ENCODE measurements at regions not wholly inside any gene's neighbourhood (a gene's known extent, or its start where the extent isn't known, plus 50 kb on each side); places are given as distances from the start of the nearest gene placed in this dataset.
"Not testable (repeated sequence)": the region's sequence is repeated elsewhere in the genome, so short reads cannot be mapped to it uniquely, and the experiment has no call there.

DNA sequence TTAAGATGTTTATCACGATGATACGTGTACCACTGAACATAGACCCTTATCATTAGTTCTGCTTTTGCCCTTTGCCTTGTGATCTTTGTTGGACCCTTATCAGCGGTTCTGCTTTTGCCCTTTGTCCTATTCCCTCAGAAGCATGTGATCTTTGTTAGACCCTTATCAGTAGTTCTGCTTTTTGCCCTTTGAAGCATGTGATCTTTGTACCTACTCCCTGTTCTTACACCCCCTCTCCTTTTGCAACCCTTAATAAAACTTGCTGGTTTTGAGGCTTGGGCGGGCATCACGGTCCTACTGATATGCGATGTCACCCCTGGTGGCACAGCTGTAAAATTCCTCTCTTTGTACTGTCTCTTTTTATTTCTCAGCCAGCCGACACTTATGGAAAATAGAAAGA lies 117.0 kb downstream of the SDHAF3 start:
- DNase-seq (ENCODE audit: extremely low spot score); CTCF ChIA-PET; POLR2A ChIA-PET: not testable (repeated sequence)

DNA sequence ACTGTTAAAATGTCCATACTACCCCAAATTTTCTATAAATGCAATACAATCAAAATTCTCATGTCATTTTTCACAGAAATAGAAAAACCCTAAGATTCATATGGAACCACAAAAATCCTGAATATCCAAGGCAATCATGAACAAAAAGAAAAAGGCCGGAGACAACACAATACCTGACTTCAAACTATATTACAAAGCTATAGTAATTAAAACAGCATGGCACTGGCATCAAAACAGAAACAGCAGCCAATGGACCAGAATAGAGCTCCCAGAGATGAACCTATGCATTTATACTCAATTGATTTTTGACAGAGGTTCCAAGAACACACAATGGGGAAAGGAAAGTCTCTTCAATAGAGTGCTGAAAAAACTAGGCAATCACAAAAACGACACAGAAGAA lies 128.8 kb downstream of the SDHAF3 start:
- DNase-seq (ENCODE audit: extremely low spot score): no peak
- ChIA-PET CTCF (no interaction called here), POLR2A (no interaction called here)
- TF ChIP-seq TARDBP (IDR thresholded peaks at IDR 0.05) (no peak), LEF1 (IDR thresholded peaks at IDR 0.05; ENCODE audit: borderline replicate concordance) (no peak), FOXM1 (IDR thresholded peaks at IDR 0.05; ENCODE audit: borderline replicate concordance) (no peak), ARNT (IDR thresholded peaks at IDR 0.05) (no peak), SP1 (IDR thresholded peaks at IDR 0.05) (no peak), NFRKB (IDR thresholded peaks at IDR 0.05) (no peak), FOXK2 (IDR thresholded peaks at IDR 0.05) (no peak), FOXA1 (IDR thresholded peaks at IDR 0.05) (no peak), BHLHE40 (IDR thresholded peaks at IDR 0.05; ENCODE audit: borderline replicate concordance) (no peak), SUZ12 (IDR thresholded peaks at IDR 0.05) (no peak), L3MBTL2 (conservative IDR thresholded peaks at IDR 0.05) (no peak), CTBP1 (IDR thresholded peaks at IDR 0.05; ENCODE audit: borderline replicate concordance) (no peak), ZNF384 (IDR thresholded peaks at IDR 0.05) (no peak), HDGF (IDR thresholded peaks at IDR 0.05; ENCODE audit: borderline replicate concordance) (no peak)

DNA sequence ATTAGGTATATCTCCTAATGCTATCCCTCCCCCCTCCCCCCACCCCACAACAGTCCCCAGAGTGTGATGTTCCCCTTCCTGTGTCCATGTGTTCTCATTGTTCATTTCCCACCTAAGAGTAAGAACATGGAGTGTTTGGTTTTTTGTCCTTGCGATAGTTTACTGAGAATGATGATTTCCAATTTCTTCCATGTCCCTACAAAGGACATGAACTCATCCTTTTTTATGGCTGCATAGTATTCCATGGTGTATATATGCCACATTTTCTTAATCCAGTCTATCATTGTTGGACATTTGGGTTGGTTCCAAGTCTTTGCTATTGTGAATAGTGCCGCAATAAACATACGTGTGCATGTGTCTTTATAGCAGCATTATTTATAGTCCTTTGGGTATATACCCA lies 140.7 kb downstream of the SDHAF3 start:
- DNase-seq (ENCODE audit: extremely low spot score); POLR2A ChIA-PET; CTCF ChIA-PET: not testable (repeated sequence)

DNA sequence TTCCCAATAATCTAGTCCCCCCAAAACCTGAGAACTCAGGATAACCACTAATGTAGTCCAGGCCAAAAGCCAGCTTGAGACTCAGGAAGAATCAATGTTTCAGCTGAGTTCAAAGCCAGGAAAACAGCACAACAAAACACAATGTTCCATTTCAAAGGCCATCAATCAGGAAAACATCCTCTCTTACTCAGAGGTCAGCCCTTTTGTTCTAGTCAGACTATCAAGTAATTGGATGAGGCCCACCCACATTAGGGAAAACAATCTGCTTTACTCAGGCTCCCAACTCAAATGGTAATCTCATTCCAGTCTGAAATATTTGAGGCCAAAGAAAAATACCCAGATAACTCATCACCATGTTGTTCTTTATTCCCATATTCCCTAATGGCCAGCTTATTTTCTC lies 152.2 kb downstream of the SDHAF3 start:
- no peak for DNase-seq (ENCODE audit: extremely low spot score)
- POLR2A ChIA-PET: no interaction called here
- CTCF ChIA-PET: no interaction called here
- TF ChIP-seq HDGF (IDR thresholded peaks at IDR 0.05; ENCODE audit: borderline replicate concordance) (no peak), CTBP1 (IDR thresholded peaks at IDR 0.05; ENCODE audit: borderline replicate concordance) (no peak), SP1 (IDR thresholded peaks at IDR 0.05) (no peak), SUZ12 (IDR thresholded peaks at IDR 0.05) (no peak), NFRKB (IDR thresholded peaks at IDR 0.05) (no peak), L3MBTL2 (conservative IDR thresholded peaks at IDR 0.05) (no peak), FOXA1 (IDR thresholded peaks at IDR 0.05) (no peak), BHLHE40 (IDR thresholded peaks at IDR 0.05; ENCODE audit: borderline replicate concordance) (no peak), ZNF384 (IDR thresholded peaks at IDR 0.05) (no peak)

DNA sequence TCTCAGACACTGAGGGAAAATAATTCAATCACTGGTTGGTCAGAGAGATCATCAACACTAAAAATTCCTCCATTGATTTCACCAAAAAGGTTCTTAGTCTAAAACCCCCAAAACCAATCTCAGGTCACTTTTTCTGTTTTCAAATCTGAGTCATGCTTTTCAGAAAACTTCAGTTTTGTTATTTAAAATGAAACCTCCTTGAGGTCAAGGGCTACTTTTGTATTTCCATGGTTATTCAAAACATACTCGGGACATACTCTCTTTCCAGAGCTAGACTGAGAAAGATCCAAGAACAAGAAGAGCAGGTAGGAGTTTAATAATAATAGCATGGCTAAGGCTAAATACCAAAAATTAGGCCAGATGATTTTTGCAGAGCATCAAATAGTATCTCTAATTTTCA lies 152.8 kb downstream of the SDHAF3 start:
- CTCF ChIA-PET: no interaction called here
- TF ChIP-seq CTBP1 (IDR thresholded peaks at IDR 0.05; ENCODE audit: borderline replicate concordance) (no peak), HDGF (IDR thresholded peaks at IDR 0.05; ENCODE audit: borderline replicate concordance) (no peak), SUZ12 (IDR thresholded peaks at IDR 0.05) (no peak), LEF1 (IDR thresholded peaks at IDR 0.05; ENCODE audit: borderline replicate concordance) (no peak), ARNT (IDR thresholded peaks at IDR 0.05) (no peak), ELF4 (IDR thresholded peaks at IDR 0.05) (no peak), FOXK2 (IDR thresholded peaks at IDR 0.05) (no peak), SP1 (IDR thresholded peaks at IDR 0.05) (no peak), ZNF384 (IDR thresholded peaks at IDR 0.05) (no peak), NFRKB (IDR thresholded peaks at IDR 0.05) (no peak), BHLHE40 (IDR thresholded peaks at IDR 0.05; ENCODE audit: borderline replicate concordance) (no peak), FOXM1 (IDR thresholded peaks at IDR 0.05; ENCODE audit: borderline replicate concordance) (no peak), TARDBP (IDR thresholded peaks at IDR 0.05) (no peak), FOXA1 (IDR thresholded peaks at IDR 0.05) (no peak), L3MBTL2 (conservative IDR thresholded peaks at IDR 0.05) (no peak)
- TF ChIP-seq, protein P1, sequence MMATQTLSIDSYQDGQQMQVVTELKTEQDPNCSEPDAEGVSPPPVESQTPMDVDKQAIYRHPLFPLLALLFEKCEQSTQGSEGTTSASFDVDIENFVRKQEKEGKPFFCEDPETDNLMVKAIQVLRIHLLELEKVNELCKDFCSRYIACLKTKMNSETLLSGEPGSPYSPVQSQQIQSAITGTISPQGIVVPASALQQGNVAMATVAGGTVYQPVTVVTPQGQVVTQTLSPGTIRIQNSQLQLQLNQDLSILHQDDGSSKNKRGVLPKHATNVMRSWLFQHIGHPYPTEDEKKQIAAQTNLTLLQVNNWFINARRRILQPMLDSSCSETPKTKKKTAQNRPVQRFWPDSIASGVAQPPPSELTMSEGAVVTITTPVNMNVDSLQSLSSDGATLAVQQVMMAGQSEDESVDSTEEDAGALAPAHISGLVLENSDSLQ (IDR thresholded peaks at IDR 0.05): no peak
- DNase-seq (ENCODE audit: extremely low spot score): no peak
- POLR2A ChIA-PET: no interaction called here

DNA sequence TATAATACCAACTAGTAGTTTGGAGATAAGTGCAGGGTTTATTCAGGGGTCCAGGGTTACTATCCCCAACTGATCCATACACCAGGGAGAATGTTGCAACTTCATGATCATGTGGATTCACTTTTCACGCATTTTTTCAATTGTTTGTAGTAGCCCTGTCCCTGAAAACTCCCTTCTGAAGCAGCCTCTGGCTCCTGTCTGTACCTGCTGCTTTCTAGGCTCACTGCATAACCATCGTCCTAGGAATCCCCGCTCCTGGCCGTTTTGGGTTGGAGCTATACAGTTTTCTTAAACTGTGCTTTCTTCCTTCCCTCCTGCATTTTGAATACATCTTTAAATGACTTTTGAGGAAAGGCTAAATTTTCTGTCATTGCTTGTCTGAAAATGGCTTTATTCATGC lies 154.1 kb downstream of the SDHAF3 start:
- TF ChIP-seq SUZ12 (IDR thresholded peaks at IDR 0.05) (no peak), HDGF (IDR thresholded peaks at IDR 0.05; ENCODE audit: borderline replicate concordance) (no peak), NFRKB (IDR thresholded peaks at IDR 0.05) (no peak), ELF4 (IDR thresholded peaks at IDR 0.05) (no peak), ZNF384 (IDR thresholded peaks at IDR 0.05) (no peak), SP1 (IDR thresholded peaks at IDR 0.05) (no peak), FOXM1 (IDR thresholded peaks at IDR 0.05; ENCODE audit: borderline replicate concordance) (no peak), CTBP1 (IDR thresholded peaks at IDR 0.05; ENCODE audit: borderline replicate concordance) (no peak), FOXA1 (IDR thresholded peaks at IDR 0.05) (no peak), TARDBP (IDR thresholded peaks at IDR 0.05) (no peak), ARNT (IDR thresholded peaks at IDR 0.05) (no peak), L3MBTL2 (conservative IDR thresholded peaks at IDR 0.05) (no peak)

DNA sequence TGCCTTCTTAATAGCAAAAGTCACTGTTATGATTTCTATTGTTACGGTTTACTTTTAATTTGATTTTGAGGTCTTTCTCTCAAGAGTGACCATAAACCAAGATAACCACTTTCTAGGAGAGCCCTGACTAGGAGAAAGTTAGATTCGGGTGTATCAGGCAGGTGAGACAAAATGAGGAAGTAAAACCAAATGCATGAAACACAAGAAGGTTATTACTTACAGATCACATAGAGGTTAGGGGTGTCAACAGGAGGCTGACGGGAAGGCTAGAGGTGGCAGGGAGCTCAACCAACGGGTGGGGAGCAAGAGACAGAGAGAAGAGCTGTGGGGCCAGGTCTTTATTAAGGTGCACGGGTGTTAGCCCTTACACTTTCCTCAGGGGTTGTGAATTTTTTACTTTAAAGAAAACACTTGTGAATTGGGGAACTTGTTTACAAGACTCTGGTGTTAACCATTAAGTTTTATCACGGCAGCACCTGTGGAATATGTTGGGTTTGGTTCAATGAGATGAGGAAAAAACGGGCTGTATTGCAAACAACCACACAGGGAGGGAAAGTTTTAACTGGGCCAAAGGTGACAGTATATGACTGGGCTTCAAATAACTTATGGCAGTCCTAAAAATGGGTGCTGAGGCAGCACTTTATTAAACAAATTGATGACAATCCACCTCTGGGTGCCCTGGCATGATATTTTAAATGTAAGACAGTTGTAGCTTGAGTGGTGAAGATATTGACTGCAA lies 154.9 kb downstream of the SDHAF3 start:
- POLR2A ChIA-PET: no interaction called here

More for the DNA sequence above, 154.1 kb downstream of the SDHAF3 start:
- POLR2A ChIA-PET: no interaction called here
- DNase-seq (ENCODE audit: extremely low spot score): no peak
- CTCF ChIA-PET: no interaction called here

DNA sequence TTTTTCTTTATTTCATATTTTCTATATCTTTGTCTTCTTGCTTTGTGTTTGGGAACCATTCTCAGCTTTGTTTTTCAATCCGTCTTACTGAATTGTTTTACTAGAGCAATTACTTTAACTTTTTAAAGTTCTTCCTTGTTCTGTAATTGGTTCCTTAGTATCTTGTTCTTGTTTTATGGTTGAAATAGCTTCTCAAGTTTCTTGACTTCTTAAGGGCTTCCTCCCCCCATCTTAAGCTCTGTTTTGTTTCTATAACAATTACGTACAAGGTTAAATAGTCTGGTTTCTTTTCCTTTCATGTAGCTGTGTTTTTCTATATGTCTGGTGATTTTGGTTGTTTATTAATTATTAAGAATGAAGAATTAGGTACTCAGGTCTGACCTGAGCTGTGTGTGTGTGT lies 158.0 kb downstream of the SDHAF3 start:
- no peak for TF ChIP-seq ARNT (IDR thresholded peaks at IDR 0.05)
- TF ChIP-seq SP1 (IDR thresholded peaks at IDR 0.05): no peak
- TF ChIP-seq ELF4 (IDR thresholded peaks at IDR 0.05): no peak
- TF ChIP-seq BHLHE40 (IDR thresholded peaks at IDR 0.05; ENCODE audit: borderline replicate concordance): no peak
- no peak for TF ChIP-seq CTBP1 (IDR thresholded peaks at IDR 0.05; ENCODE audit: borderline replicate concordance)
- TF ChIP-seq, protein P1 (IDR thresholded peaks at IDR 0.05): no peak
- no peak for TF ChIP-seq LEF1 (IDR thresholded peaks at IDR 0.05; ENCODE audit: borderline replicate concordance)
- POLR2A ChIA-PET: no interaction called here
- DNase-seq (ENCODE audit: extremely low spot score): no peak
- CTCF ChIA-PET: interaction anchor here (0.6 kb wide), 1 partner anchor 776 kb away, joined by 7 read pairs; no protein-coding TSS in a partner anchor

More for the DNA sequence above, 154.9 kb downstream of the SDHAF3 start:
- CTCF ChIA-PET: no interaction called here
- DNase-seq (ENCODE audit: extremely low spot score): no peak
- TF ChIP-seq ZNF384 (IDR thresholded peaks at IDR 0.05): no peak

Data from HEK293T (cell line).